ENCODE measurements at regions not wholly inside any gene's neighbourhood (a gene's known extent, or its start where the extent isn't known, plus 50 kb on each side); places are given as distances from the start of the nearest gene placed in this dataset.
A peak's percentile ranks its signal among the peaks of the same experiment; 100 is the strongest.

- WGBS, 4 donors = 64 to 94% (median 80%) methylated on average over 1 of the region's 1 CpG
Measured at GRCh38 chr2:47238638-47239037, 62.3 kb upstream of the CALM2 start.

GRCh38 chr2:47237375-47238334, 61.3 kb upstream of the CALM2 start:
- H3K4me3 ChIP-seq = no peak overlapping the region
- peak in 6 of 7 donors; percentile 28 to 72 (median 44) for DNase-seq
- WGBS, 4 donors = 71 to 83% (median 76%) methylated on average over 12 of the region's 12 CpGs
- no peaks in the 10 kb centered on the region for H3K9me3 ChIP-seq (replicated peaks in 1 of 3)
- peak in 2 of 6 experiments; percentile 8 to 12 for TF ChIP-seq CTCF (IDR thresholded peaks at IDR 0.05)
- no peak for TF ChIP-seq POLR2A (IDR thresholded peaks at IDR 0.05)
- intact Hi-C loops (cut with DNase I) = no loop called here
- peak overlapping the region in 2 of 5 donors; percentile 21 to 34 for H3K27ac ChIP-seq
- H3K27me3 ChIP-seq = no peaks in the 10 kb centered on the region
- no peaks in the 10 kb centered on the region for H3K36me3 ChIP-seq (replicated peaks in 1 of 2)
- peaks cover 0 to 9% of the 10 kb centered on the region in 2 donors for H3K4me1 ChIP-seq (replicated peaks in 1 of 2)

More at GRCh38 chr2:47238638-47239037, 62.3 kb upstream of the CALM2 start:
- Histone ChIP-seq H3K27ac (no peak overlapping the region), H3K4me3 (no peak overlapping the region), H3K4me1 (replicated peaks in 1 of 2) (peaks cover 0 to 9% of the 10 kb centered on the region in 2 donors), H3K27me3 (no peaks in the 10 kb centered on the region), H3K36me3 (replicated peaks in 1 of 2) (no peaks in the 10 kb centered on the region), H3K9me3 (replicated peaks in 1 of 3) (no peaks in the 10 kb centered on the region)
- TF ChIP-seq POLR2A (IDR thresholded peaks at IDR 0.05) (no peak), CTCF (IDR thresholded peaks at IDR 0.05) (no peak)
- DNase-seq = no peak
- intact Hi-C loops (cut with DNase I) = no loop called here

GRCh38 chr2:47236503-47237215, 60.3 kb upstream of the CALM2 start:
- Histone ChIP-seq H3K27me3 (no peaks in the 10 kb centered on the region), H3K4me1 (replicated peaks in 1 of 2) (peaks cover 0 to 9% of the 10 kb centered on the region in 2 donors), H3K9me3 (replicated peaks in 1 of 3) (no peaks in the 10 kb centered on the region), H3K27ac (peak overlapping the region in 1 of 5 donors; percentile 13), H3K4me3 (no peak overlapping the region), H3K36me3 (replicated peaks in 1 of 2) (no peaks in the 10 kb centered on the region)
- peak in 3 of 7 donors; percentile 32 to 50 (median 42) for DNase-seq
- TF ChIP-seq POLR2A (IDR thresholded peaks at IDR 0.05) (no peak), CTCF (IDR thresholded peaks at IDR 0.05) (peak in 1 of 6 experiments; percentile 18)
- 85 to 98% (median 91%) methylated on average over 1 to 2 of the region's 2 CpGs for WGBS, 4 donors
- intact Hi-C loops (cut with DNase I) = no loop called here

- H3K4me1 ChIP-seq (replicated peaks in 1 of 2) = peaks cover 0 to 9% of the 10 kb centered on the region in 2 donors
- no peaks in the 10 kb centered on the region for H3K27me3 ChIP-seq
- no peak overlapping the region for H3K4me3 ChIP-seq
- TF ChIP-seq POLR2A (IDR thresholded peaks at IDR 0.05) (no peak), CTCF (IDR thresholded peaks at IDR 0.05) (no peak)
- no peak overlapping the region for H3K27ac ChIP-seq
- intact Hi-C loops (cut with DNase I) = no loop called here
- 94 to 98% (median 95%) methylated on average over 2 of the region's 2 CpGs for WGBS, 4 donors
- DNase-seq = no peak
- H3K9me3 ChIP-seq (replicated peaks in 1 of 3) = no peaks in the 10 kb centered on the region
- H3K36me3 ChIP-seq (replicated peaks in 1 of 2) = no peaks in the 10 kb centered on the region
Measured at GRCh38 chr2:47235132-47235531, 58.8 kb upstream of the CALM2 start.

All from adrenal gland (tissue), 9 donors.